Thoracic aorta (tissue), 2 donors: ENCODE measurements at regions not wholly inside any gene's neighbourhood (a gene's known extent, or its start where the extent isn't known, plus 50 kb on each side); places are given as distances from the start of the nearest gene placed in this dataset.
A peak's percentile ranks its signal among the peaks of the same experiment; 100 is the strongest.

Source experiments
- ATAC-seq: fragments of 150-250 bp; one replicate; pipeline ENCODE4 v1.8.0; 2017; ENCODE audit warnings: low read depth; ENCODE audit not compliant: insufficient number of reproducible peaks, low FRiP score
- DNase-seq: peaks from one replicate; pipeline ENCODE4 v3.0.0-alpha.2; 2020; ENCODE audit warnings: low spot score
- H3K27ac ChIP-seq, 2 donors: fragments of 200-600 bp; sonication (generic); 1 replicate in 1 of 2; 2 replicates in 1 of 2; pipeline ENCODE4 v1.5.1; 2016; ENCODE audit warnings: mild to moderate bottlenecking in 2 of 2, moderate library complexity in 2 of 2
- H3K27me3 ChIP-seq: fragments of 200-600 bp; sonication (generic); replicated peaks from 2 replicates; pipeline ENCODE4 v1.6.0; 2016; ENCODE audit warnings: mild to moderate bottlenecking; ENCODE audit not compliant: insufficient read depth
- H3K36me3 ChIP-seq: fragments of 200-600 bp; sonication (generic); one replicate; pipeline ENCODE4 v1.5.1; 2016
- H3K4me1 ChIP-seq, 2 donors: fragments of 200-600 bp; sonication (generic); 1 replicate in 1 of 2; 2 replicates in 1 of 2; pipeline versions ENCODE4 v1.5.1 to v1.6.0; 2016; ENCODE audit warnings: low read depth in 2 of 2, mild to moderate bottlenecking in 1 of 2; ENCODE audit not compliant: control insufficient read depth in 1 of 2
- H3K4me3 ChIP-seq: fragments of 200-600 bp; sonication (generic); 2 replicates; pipeline ENCODE4 v1.5.1; 2016; ENCODE audit warnings: mild to moderate bottlenecking
- H3K9me3 ChIP-seq: fragments of 200-600 bp; sonication (generic); 2 replicates; pipeline ENCODE4 v1.5.1; 2016
- CTCF ChIP-seq: fragments of 200-600 bp; sonication (generic); IDR thresholded peaks from one replicate; pipeline ENCODE4 v1.5.1; 2019; ENCODE audit warnings: antibody characterized with exemption

- Histone ChIP-seq H3K36me3 (no peaks in the 10 kb centered on the region), H3K27me3 (no peaks in the 10 kb centered on the region), H3K4me3 (no peak overlapping the region), H3K9me3 (no peaks in the 10 kb centered on the region), H3K4me1 (peaks cover 0 to 18% of the 10 kb centered on the region in 2 donors), H3K27ac (no peak overlapping the region)
- no peak for TF ChIP-seq CTCF
- no peak for DNase-seq
- no peak for ATAC-seq
Observed at GRCh38 chr6:150761771-150762170, 103.7 kb upstream of the MTHFD1L start.

- no peaks in the 10 kb centered on the region for H3K36me3 ChIP-seq
- H3K4me1 ChIP-seq, result peaks cover 0 to 36% of the 10 kb centered on the region in 2 donors
- no peak for TF ChIP-seq CTCF
- no peak overlapping the region for H3K4me3 ChIP-seq
- DNase-seq (no peak), ATAC-seq (no peak)
- H3K27me3 ChIP-seq, result no peaks in the 10 kb centered on the region
- H3K27ac ChIP-seq, result no peak overlapping the region
- H3K9me3 ChIP-seq, result no peaks in the 10 kb centered on the region
Observed at GRCh38 chr6:150764334-150765066, 101.0 kb upstream of the MTHFD1L start.

GRCh38 chr6:150765067-150765764, 100.3 kb upstream of the MTHFD1L start:
- Histone ChIP-seq H3K4me1 (peaks cover 0 to 36% of the 10 kb centered on the region in 2 donors), H3K36me3 (no peaks in the 10 kb centered on the region), H3K9me3 (no peaks in the 10 kb centered on the region), H3K27me3 (no peaks in the 10 kb centered on the region), H3K4me3 (no peak overlapping the region), H3K27ac (no peak overlapping the region)
- no peak for DNase-seq
- no peak for TF ChIP-seq CTCF
- ATAC-seq, result no peak

- Histone ChIP-seq H3K4me3 (no peak overlapping the region), H3K27me3 (no peaks in the 10 kb centered on the region), H3K27ac (peak overlapping the region in 1 of 2 donors; percentile 45), H3K36me3 (no peaks in the 10 kb centered on the region), H3K4me1 (peaks cover 0 to 36% of the 10 kb centered on the region in 2 donors), H3K9me3 (no peaks in the 10 kb centered on the region)
- no peak for TF ChIP-seq CTCF
- no peak for DNase-seq
- no peak for ATAC-seq
Observed at GRCh38 chr6:150766201-150766997, 99.1 kb upstream of the MTHFD1L start.

- Histone ChIP-seq H3K36me3 (no peaks in the 10 kb centered on the region), H3K4me3 (peak overlapping the region; percentile 22), H3K27me3 (no peaks in the 10 kb centered on the region), H3K27ac (peak overlapping the region; percentile 16 to 45), H3K4me1 (peaks cover 0 to 36% of the 10 kb centered on the region in 2 donors), H3K9me3 (no peaks in the 10 kb centered on the region)
- ATAC-seq (no peak), DNase-seq (no peak)
- no peak for TF ChIP-seq CTCF
Observed at GRCh38 chr6:150767161-150767560, 98.3 kb upstream of the MTHFD1L start.
